ENCODE measurements at regions not wholly inside any gene's neighbourhood (a gene's known extent, or its start where the extent isn't known, plus 50 kb on each side); places are given as distances from the start of the nearest gene placed in this dataset.
A peak's percentile ranks its signal among the peaks of the same experiment; 100 is the strongest.
"Not testable (repeated sequence)": the region's sequence is repeated elsewhere in the genome, so short reads cannot be mapped to it uniquely, and the experiment has no call there.

DNA sequence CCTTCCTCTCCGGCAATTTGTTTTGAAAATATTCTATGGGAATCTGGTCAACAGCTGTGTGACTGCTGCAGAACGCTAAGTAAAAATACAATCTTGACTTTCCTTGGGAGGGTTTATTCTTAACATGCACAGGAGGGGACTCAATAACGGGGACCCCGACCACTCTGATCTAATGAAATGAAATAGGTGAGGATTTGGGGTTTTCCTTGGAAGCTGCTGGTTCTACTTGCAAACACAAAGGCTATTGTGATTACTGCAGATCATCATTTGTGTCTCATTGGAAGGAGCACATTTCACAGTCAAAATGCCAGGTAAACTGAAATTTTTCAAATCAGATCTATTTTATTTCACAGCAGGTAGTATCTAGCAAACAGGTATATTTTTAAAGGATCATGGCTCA, 366.1 kb downstream of the SHANK2 start:
- no peak for DNase-seq

DNA sequence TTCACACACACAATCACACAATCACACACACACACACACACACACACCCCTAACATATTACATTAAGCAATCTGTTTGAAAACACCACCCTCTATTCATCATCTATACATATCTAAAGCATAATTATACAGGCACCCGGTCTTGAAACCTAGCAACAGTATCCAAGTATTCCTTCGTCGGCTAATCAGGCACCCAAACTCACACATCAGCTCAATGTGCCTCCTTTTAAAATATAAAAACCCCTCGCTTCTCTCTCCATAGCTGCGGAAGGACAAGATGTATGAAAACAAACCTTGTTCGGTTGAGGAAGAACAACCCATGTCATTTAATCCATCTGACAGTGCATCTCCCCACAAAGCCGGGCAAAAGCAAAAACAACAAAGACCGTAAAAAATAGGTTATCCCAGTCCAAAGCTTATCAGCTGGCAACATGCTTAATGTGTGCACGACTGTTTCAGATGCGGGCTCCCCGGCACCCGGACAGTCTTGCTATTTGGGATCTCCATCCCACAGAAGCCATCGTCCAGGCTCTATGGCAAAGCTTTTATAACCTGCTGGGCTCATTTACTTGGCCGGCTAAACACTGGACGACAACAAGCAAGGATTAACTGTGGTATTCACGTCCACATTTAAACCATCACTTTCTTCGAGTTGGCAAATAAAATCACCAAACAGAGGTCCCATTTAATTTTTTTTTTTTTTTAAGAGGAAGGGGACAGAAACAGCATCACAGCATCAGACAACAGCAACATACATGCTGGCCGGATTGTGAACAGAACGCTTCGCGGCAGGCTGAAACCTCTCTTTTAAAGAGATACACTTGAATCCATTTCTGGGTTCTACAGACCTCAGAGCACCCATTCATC, 365.5 kb downstream of the SHANK2 start:
- no peak for DNase-seq

GRCh38 chr11:70887542-70887827, 364.9 kb downstream of the SHANK2 start:
- no peak for DNase-seq

DNA sequence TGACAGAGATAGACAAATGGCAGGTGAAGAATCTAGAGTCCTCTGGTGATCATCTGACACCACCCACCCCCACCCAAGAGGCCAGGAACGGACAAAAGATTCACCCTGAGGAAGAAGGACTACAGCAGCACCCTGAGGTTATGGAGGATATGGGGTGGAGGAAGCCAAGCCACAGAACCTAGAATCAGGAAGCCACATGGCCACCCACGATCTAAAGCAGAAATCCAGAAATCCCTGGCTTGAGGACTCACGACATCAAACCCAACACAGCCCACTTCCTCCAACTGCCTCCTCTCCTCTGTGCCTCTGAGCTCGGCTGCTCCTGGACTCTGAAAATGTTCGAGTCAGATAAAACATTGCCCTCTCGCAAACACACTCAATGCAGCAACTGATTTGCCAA, 364.3 kb downstream of the SHANK2 start:
- no peak for DNase-seq

DNA sequence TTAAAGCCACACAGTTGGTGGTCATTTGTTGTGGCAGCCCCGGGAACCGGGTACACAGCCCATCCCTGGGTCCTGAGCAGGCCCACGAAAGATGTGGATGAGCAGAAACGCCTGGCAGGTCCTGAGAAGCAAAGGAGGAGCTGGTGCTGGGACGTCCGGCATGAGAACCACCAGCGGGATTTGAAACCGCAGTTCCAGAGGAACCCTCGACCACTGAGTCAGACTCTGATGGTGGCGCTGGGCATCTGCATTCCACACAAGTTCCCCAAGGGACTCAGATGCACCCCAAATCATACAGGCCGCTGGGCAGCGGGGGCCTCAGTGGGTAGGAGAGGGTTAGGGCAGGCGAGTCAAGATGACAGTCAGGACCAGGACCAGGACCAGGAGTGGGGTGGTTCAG, 363.0 kb downstream of the SHANK2 start:
- no peak for DNase-seq

GRCh38 chr11:70891844-70892380, 360.5 kb downstream of the SHANK2 start:
- no peak for DNase-seq

DNA sequence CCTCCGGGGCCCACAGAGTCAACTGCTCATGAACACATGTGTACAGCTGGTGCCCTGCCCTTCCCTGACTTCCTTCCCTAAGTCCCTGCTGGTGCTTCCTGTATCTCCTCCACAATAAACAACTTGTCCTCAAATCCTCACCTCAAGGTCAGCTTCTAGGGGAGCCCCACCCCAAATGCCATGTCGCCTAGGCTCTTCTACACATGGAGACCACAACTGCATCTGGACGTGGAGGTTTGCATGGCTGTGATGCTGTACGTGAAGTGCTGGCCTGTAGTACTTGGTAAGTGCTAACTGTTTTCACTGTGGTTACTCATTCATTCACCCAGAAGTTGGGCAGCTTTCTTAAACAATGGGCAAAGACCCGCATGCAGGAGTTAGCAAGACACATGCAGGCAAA, 359.5 kb downstream of the SHANK2 start:
- DNase-seq, result no peak

- no peak for DNase-seq
These were observed 357.6 kb downstream of the SHANK2 start for GRCh38 chr11:70894566-70895365.

DNA sequence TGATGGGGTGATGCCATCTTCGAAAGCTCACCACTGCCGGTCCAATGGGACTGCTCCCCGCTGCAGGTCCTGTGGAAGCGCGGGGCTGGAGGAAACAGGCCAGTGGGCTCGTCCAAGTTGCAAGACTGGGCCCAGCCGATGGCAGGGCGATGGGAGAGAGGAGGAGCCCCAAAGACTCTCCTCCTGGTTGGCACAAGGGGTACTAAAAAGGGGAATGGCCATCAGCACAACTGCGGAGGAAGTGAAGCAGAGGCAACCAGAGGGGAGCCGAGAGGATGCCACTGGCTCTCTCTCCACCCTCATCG, 357.1 kb downstream of the SHANK2 start:
- no peak for DNase-seq

DNA sequence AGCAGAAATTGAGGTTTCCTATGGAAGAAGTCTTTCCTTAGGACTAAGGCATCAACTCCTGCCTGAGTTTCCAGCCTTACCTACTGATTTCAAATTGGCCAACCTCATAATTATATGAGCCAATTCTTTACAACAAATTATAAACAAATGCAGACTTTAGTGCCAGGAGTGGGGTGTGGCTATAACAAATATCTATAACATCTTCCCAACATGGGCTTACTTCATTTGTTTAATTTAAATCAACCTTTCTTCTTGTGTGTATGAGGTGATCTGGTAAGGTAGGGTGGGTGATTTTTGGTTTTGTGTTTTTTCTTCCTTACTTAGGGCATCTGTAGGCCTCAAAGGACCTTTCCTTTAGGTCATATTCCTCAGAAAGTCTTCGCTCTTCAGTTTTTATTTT, 354.9 kb downstream of the SHANK2 start:
- DNase-seq, result no peak

DNA sequence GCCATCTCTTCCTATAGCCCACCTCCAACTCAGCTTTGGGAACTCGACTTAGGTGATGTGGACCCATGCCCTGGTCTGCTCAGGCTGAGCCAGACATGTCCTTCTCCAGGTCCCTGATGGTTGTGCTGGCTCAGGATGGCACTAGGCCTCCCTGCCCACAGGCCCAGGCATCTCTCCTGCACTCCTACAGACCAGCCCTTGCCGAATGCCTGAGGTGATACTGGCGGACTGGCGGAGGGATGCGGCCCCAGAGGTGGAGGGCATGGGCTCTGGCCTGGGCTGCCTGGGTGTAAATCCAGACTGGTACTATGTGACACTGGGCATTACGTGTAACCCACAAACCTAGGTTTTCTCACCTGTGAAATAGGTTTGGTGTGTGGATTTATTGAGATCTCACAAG, 352.8 kb downstream of the SHANK2 start:
- no peak for DNase-seq

DNA sequence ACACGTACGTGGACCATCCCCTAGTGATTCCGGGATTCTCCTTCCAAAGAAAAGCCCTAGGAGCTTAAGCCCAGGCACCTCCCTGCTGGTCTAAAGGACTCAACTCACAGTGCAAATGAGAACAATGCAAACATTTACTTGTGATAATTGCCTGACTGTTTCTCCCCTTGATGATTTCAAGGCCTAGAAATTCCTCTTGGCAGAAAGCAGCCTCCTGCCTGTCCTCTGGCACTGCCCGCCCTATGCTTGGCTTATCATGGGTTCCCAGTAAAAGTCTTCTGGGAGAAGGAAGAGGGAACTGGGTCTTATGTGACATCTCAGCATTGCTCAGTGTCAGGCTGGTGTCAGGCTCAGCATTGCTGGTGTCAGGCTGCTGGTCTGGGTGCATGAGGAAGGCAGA, 351.8 kb downstream of the SHANK2 start:
- no peak for DNase-seq

- no peak for DNase-seq
These were observed 350.3 kb downstream of the SHANK2 start for GRCh38 chr11:70901951-70902521.

GRCh38 chr11:70903229-70903628, 349.1 kb downstream of the SHANK2 start:
- DNase-seq, result not testable (repeated sequence)

DNA sequence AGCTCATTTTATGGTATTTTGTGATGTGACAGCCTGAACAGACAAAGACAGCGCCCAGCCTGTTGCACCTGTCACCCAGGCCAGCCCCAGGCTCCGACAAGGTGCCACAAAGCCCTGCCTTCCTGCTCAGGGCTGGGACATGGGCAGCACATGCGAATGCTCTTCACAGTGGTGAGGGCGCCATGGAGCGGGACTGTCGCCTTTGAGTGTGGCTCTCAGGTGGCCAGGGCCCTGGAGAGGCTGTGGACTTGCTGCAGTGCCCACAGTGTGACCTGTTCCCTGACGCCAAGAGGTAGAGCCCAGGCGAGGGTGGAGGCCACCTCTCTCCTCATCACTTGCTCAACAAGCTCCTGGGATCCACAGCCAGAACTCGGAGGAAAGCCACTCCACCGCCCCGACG, 346.3 kb downstream of the SHANK2 start:
- no peak for DNase-seq

DNA sequence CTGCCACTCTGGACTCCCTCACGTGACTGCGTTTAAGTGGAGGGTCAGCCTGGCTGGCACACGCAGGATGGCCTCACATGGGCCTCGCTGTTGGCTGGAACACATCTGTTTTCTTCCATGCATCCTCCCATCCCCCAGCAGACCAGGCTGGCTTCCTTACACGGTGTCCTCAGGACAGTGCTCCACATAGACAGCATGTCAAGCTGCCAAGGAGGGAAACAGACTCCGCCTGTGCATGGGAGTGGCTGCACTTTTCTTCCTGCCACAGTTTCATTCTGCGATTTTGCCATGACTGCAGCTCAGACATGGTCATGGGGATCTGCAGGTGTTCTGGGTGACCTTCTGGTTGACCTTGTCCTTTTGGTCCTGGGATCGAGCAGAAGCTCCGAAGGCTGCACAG, 344.2 kb downstream of the SHANK2 start:
- DNase-seq, result no peak

- no peak for DNase-seq
These were observed 341.5 kb downstream of the SHANK2 start for GRCh38 chr11:70910835-70911234.

GRCh38 chr11:70912226-70912840, 340.0 kb downstream of the SHANK2 start:
- DNase-seq, result peak; percentile 15

DNA sequence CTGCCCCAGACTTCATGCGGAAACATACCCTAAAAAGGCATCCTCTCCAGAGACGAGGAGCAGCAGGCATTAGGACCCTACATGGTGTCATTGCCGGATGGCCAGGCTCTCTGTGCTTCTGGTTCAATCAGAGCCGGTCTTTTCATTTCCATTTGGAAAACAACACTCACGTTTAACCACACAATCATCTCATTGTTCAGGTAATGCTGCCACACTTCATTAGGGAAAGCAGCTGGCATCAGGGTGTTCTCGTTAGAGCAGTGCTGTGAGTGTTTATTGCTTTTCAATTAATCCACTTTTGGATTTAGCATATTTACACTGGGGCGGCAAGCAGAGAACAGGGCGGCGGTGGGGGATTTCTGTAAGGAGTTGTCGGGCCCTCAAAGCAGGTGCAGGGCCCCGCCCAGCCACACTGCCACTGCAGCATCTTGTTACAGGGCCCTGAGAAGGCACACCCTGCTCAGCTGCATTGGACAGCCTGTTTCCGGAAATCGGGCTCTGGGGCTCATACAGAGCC, 338.6 kb downstream of the SHANK2 start:
- no peak for DNase-seq

DNA sequence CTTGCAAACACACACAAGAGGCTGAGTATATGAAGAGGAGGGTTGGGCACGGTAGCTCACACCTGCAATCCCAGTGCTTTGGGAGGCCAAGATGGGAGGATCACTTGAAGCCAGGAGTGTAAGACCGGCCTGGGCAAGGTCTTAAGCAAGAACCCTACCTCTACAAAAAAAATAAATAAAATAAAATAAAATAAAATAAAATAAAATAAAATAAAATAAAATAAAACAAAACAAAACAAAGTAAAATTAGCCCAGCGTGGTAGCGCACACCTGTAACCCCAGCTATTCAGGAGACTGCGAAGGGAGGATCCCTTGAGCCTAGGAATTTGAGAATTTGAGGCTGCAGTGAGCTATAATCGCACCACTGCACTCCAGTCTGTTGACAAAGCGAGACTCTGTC, 337.9 kb downstream of the SHANK2 start:
- no peak for DNase-seq

DNA sequence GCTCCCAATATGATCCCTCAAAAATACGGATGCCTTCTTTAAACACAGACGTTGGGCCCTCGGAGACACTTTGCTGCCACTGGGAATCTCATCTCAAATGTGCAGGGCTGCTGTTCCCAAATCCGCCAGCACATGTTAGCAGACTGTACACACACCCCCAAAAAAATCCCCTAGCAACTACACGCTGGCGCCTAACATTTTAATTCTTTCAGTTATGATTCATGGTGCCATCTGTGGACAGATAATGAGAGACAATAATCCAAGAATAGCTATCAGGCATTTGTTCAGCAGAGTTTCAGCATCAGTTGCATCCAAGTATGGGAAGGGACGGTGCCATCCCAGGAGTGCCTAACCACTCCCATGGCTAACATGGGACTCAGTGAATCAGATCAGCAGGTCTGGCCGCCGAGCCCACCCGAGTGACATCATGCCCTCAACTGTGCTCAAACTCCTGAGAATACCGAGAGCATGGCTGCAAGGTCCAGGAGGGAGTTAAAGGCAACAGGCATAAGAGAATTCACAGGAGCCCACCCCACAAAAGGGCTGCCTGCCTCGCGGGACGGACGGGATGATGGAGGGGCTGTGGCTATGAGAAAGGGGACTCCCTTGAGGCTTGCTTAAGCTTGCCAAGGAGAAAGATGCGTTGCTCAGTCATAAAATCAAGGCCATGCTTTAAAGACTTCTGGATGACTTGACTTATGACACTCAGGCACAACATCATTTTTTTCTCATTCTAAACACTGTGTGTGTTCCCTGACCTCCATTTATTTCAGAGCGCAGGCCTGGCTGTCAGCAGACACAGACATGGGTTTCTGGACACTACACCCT, 337.0 kb downstream of the SHANK2 start:
- no peak for DNase-seq

DNA sequence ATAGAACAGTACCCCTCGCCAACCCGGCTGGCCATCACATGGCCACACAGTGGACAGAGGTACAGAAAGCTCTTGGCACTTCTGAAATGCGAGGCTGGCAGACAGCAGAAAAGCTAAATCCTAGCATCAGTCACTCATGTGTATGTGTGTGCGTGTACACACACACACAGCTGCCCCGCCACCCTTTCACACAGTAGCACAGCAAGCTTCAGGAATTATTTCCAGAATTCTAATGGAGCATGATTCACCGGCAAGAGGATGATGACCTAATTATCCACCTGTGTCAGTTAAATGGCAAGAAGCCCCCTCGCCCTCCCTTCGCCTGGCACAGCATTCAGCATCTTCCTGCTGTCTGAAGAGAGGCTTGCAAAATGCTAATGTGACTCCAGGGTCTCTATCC, 336.0 kb downstream of the SHANK2 start:
- no peak for DNase-seq

Data from NCI-H226 (cell line).